Activated CD4-positive, alpha-beta T cell treated with anti-CD3 and anti-CD28 coated beads, Interleukin-10, Interleukin-2, amounts not matched to agents 100 ng/mL and 50 ng/mL, durations not matched to agents 16 hours and 8 hours (primary cell): ENCODE measurements at regions not wholly inside any gene's neighbourhood (a gene's known extent, or its start where the extent isn't known, plus 50 kb on each side); places are given as distances from the start of the nearest gene placed in this dataset.

Source experiments
- DNase-seq: peaks from one replicate; pipeline ENCODE4 v3.0.0-alpha.2; 2020

DNA sequence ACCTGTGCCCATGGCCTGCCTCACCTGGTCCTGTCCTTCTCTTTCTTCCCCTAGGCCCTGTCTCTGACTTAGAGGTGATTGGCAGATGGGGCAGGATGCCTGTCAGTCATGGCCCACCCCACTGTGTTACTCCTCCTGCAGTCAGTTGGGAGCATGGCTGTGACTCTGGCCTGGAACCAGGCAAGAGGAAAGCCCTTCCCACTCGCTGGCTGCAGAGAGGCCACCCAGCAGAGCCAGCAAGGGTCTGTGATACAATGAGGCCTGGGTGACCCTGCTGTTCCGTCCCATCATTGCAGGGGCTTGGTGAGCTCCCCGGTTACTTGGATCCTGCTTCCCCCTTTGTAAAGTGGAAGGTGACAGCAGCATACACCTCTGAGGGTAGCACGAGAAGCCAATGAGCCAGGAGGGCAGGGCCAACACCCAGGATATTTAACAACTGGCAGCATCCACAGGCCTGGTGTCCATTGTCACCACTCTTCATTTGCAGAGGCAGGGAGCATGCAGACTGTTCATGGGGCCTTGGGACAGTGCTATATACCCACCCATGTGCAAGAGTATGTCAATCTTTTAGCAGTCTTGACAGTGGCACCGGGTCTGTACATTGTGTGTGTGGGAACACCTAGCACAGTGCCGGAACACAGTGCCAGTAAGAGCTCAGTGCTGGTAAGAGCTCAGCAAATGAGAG, 191.0 kb upstream of the C1orf174 start:
- no peak for DNase-seq

DNA sequence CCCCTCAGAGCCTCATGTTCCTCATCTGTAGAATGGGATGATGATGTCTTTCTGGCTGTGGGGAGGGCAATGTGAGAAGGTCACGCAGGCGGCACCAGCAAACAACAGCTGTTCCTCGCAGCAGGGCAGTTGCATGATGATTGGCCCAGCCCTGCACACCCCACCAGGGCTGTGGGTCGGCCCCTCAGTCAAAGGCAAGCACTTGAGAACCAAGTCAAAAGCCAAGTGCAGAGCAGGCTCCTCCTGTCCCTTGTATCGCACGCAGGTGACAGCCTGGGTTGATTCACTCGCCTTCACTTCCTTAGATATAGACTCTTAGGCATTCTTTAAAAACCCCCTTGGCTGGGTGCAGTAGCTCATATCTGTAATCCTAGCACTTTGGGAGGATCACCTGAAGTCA, 191.9 kb upstream of the C1orf174 start:
- no peak for DNase-seq

DNA sequence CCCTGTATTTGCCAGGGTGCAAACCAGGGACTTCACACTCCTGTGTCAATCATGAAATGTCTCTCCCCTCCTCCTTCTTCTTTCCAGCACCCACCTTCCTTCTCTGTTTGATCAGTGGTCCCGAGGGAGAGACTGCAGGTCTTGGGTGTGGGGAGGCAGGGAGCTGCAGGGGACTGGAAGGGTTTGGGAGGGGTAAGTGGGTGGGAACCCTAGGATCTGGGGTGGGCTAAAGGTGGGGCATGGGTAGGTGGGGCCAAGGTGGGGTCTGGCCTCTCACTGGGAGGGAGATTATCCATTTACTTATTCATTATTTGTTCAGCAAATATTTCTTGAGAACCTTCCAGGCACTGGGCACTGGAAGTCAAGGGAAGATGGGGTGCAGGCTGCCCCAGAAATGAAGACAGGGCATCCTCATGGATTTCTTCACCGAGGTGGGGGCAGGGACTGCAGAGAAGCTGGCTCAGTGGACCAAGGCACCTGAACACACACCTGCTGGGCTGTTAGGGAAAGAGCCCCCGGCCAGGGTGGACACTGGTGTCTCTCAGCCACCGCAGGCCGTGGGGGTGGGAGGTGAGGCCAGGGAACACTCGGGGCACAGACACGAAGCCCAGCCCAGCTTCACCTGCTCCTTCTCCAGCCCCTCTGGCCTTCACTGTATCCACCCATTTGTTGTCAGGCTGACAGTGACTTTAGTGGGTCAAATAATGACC, 193.9 kb upstream of the C1orf174 start:
- DNase-seq: no peak

DNA sequence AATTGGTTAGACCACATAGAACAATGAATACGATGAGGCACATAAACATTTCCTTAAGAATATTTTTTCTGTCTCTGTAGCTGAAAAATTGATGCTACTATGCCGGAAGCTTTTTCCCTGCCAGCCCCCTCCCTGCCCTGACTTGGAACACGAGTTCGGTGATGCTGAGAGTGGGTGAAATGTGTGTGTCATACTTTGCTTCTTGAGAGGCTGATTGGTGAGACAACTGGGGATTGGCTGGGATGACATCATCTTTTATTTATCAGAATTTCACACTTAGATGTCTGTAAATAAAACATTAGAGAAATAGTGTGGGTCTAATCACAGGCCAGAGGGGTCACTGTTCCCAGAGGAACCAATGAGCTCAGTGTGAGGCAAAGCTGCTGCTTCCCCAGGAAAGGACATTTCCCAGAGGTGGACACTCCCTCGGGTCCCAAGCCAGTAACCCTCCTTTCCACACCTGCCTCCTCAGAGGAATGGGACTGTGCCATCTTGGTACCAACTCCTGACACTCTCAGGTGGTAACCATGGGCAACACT, 195.4 kb upstream of the C1orf174 start:
- no peak for DNase-seq

DNA sequence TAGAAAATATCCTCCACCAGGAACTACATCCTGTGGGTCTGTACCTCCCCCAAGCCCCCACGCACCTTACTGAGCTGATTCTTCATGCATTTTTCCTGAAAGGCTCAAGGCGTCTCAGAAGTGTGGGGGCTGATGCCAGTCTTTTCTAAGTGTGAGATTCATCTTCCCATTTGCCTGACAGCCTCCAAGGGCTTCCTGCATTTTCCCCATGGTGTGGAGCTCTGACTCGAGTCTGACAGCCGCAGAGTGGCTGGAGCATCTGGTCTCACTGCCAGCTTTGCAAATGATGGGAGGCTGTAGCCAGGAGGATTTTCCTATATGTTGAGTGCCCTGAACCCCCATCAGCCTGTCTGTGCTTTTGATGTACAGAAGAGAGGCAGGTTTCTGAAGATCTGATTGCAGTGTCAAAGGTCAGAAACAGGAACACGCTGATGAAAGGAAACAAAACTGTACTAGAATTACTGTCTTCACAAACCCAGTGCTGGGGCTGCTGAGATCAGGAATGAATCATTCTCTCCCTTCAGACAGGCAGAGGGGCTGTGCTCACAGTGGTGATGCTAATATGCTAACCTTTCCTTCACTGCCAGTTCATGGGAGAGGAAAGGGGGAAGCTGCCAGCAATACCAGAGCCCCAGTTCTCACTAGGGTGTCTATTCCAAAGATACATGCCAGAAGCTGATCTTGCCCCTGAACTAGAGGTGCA, 201.5 kb upstream of the C1orf174 start:
- DNase-seq: no peak

DNA sequence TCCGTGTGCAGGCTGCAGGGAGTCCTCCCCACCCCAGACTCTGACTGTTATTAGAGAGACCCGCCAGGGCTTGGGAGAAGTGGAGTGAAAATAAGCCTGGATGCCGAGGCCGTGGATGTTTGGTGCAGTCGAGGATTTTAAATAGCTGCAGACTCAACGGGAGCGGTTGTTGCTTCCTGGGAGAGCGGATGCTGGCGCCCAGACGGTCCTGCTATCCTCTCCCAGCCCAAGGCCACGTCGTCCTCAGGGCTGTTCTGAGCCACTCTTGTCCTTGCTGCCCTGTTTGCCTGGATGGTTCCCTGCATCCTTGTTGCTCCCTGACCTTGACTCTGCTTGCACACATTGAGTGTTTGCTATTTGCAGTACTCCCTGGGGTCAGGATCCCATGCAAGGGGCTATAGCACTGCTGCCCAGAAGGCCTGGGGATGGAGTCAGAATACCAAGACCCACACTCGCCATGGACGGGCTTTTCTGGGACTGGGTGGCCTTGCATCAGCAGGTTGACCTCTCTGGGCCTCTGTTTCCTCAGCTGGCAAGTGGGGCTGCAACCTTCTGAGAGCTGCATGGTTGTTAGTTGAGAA, 205.3 kb upstream of the C1orf174 start:
- no peak for DNase-seq

DNA sequence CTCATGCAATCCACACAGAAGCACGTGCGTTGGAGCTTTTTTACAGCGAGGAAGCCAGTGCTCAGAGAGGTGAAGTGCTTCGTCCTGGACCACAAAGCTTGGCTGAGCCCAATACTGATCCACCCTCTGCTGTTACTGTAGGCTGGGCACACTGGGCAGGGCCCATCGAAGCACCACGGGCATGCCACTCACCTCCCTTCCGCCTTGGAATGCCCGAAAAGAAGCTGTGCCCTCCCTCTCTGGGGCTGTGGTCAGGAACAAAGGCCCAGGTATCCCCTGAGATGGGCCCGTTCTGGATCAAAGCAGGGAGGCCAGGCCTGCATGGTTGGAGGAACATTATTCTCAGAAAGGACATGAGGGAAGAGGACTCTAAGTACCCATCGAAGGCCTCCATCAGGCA, 206.7 kb upstream of the C1orf174 start:
- no peak for DNase-seq

DNA sequence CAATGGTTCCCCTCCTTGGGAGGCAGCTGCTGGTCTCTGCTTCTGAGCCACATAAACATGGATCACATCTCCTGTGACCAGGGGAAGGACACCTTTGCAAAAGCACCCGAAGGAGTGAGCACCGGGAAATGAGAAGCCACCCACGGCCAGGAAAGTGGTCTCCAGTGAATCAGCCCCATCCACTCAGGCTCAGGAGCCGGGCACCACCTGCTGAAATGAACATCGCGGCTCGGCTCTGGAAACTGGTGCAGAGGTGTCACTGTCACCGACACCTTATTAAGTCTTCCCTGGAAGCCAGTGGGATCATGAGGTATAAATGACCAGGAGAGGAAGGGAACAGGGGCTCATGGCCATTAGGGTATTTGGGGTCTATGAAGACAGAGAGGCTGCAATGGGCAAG, 207.2 kb upstream of the C1orf174 start:
- no peak for DNase-seq

DNA sequence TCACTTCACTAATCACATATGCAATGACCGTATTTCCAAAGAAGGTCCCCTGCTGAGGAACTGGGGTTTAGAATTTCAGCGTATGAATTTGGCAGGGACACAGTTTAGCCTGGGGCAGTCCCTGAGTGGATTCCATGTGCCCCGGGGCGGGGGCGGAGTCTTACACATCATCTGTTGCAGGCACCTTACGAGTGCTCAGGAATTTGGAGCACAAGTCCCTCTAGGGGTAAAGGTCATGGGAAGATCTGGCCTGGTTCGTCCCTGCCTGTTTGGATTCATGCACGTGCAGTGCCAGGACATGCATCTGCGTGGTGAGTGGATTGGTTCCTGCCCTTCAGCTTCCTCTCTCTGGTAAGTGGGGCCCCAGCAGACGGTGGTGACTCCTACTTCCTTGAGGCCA, 208.3 kb upstream of the C1orf174 start:
- DNase-seq: no peak

DNA sequence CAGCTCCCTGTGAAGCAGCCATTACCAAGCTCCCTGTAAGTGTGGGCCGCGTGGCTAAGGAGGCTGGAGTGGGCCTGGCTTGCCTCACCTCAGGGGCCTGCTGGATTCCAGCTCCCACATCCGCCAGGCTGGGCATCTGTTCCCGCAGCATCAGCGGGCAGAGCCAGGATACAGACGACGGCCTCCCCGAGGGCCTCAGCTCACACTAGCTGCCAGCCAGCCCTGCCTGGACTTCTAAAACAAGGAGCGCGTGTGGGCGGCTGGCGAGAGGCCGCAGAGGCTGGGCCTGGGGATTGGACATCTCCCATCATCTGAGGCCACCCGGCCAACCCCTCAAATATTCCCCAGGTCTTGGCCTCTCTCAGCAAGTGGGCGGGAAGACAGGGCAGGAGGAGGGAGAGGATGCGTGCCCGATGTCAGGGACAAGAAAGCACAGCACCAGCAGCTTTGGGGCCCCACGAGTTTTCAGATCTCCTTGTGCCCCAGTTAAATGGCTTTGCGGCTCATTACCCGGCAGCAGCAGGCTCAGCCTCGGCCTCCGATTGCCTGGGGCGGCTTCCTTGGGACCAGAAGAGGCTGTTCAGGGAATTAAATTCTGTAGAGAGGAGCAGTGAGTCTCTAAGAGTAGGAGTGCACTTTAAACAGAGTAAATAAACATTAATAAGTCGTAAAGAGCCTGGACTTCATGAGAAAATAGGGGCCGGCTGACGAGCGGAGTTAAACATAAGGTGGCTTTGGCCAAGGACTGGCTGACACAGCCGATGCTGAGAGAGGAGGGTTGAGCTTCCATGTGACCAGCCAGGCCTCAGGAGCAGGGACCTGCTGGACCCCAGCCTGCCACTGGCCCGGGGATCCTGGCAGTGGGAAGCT, 208.9 kb upstream of the C1orf174 start:
- no peak for DNase-seq

DNA sequence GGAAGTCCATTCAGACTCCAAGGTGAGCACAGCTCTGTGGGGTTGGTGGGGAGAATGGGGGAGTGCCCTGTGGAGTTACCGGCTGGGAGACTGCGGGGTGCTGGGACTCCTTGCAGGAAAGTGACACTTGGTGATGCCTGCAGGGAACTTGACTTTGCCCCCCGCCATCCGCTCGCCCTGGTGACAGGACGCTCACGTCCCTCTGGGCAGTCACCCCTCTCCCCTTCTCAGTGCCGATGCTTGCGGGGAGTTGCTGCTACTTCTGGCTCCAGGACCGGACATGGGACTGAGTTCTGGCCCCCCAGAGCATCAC, 209.5 kb upstream of the C1orf174 start:
- no peak for DNase-seq

DNA sequence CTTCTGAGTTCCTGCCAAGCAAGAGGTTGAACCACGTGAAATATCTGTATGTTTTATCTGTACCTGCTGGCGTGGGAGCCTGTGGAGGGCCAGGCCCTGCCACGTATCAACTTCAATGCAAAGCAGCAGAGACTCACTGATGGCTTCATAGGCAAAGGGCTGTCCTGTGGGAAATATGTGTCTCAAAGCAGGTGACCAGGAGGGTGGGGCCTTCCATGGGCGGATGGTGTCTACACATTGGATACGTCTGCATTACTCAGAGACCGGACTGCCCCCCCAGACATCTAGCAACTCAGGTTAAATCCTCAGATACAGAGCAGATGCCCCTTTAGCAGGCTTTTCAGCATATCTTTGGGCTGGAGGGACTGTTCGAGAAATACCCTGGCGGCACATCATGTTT, 210.8 kb upstream of the C1orf174 start:
- no peak for DNase-seq

DNA sequence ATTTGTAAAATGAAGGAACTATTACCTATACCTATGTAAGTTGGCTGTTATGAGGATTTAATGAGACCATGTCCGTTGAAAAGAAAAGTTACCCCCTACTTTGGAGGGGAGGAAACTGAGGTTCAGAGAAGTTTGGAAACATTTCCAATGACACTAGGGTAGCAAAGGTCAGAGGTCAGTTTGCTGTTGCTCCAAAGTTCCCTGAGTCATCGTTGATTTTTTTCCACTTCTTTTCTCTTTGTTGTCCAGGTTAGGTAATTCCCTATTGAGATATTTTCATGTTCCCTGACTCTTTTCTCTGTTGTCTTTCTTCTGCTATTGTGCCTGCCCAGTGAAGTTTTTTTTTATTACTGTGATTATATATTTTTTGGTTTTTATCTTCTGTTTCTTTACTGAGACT, 213.8 kb upstream of the C1orf174 start:
- no peak for DNase-seq

DNA sequence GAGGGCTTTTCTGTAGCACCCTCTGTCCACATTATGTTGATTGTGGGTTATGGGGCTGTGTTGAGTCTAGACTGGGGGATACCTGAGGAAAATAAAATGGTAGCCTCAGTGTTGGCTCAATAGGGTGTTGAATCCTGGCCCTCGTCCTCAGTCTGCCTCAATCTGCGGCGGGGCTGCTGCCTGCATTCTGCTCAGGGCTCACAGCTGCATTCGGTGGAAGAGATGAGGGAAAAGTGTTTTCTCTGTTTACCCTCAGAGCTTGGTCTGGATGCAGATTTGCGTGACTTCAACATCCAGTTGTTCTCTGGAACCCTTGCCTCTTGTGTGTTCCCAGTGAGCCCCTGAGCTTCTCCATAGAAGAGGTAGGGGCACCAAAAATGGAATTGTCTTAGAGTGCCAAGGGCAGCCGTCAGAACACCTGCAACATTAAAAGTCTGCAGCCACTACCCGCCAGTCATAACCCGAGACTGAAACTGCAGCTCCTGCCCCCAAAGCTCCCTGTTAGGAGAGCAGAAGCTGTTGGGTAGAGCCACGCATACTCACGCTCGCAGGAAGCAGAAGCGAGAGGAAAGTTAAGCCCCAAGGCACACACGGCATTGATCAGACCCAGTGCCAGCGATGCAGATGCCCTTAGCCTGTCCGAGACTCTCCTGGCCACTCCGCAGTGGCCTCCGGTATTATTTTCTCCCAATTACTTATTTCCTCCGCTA, 215.3 kb upstream of the C1orf174 start:
- DNase-seq: no peak

DNA sequence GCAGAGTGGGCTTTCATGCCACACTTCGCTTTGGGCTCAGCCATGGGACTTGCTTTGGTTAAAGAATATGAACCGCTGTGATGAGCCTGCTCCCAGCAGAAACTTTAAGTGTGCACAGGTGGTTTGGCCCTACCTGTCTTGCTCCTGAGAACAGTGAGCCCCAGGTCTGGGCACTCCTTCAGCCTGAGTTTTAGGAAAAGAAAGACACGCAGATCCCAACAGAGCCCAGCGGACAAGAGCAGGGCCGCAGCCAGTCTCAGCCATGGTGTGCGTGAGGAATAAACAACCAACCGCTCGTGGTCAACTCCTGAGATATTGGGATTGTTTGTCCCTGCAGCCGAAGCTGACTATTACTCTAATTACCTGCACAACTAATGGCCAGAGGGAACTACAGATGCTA, 217.1 kb upstream of the C1orf174 start:
- DNase-seq: no peak

DNA sequence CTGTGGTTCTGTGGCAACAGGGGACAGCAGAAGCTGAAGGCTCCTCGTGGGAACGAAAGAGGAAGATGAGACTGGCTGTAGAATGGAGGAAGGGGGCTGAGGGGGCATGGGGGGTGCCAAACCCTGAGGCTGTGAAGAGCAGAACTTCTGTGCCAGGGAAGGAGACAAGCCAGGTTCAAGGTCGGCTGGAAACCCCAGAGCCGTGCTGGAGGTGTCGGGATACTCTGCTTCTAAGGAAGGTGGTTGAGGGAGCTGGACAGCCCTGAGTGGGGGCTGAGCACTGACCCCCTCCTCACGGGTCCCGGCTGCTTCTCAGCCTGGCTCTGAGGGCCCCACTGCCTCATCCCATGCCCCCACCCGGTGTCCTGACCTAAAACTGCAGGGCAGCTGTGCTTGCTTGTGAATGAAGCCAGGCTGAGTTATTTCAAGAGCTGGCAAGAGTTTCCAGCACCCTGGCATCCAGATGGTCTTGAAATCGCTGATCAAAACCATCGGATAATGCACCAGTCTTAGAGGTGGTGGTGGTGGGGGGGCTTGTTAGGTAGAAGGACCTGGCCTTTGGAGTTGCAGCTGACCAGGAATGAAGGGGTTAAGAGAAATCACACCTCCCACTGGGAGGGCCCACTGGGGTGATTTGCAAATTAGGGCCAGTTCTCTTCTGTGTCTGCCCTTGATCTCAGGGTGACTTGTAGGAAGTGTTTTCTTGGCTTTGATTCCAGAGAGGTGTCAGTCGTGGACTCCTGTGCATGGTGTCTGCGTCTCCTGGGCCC, 218.9 kb upstream of the C1orf174 start:
- DNase-seq: no peak

DNA sequence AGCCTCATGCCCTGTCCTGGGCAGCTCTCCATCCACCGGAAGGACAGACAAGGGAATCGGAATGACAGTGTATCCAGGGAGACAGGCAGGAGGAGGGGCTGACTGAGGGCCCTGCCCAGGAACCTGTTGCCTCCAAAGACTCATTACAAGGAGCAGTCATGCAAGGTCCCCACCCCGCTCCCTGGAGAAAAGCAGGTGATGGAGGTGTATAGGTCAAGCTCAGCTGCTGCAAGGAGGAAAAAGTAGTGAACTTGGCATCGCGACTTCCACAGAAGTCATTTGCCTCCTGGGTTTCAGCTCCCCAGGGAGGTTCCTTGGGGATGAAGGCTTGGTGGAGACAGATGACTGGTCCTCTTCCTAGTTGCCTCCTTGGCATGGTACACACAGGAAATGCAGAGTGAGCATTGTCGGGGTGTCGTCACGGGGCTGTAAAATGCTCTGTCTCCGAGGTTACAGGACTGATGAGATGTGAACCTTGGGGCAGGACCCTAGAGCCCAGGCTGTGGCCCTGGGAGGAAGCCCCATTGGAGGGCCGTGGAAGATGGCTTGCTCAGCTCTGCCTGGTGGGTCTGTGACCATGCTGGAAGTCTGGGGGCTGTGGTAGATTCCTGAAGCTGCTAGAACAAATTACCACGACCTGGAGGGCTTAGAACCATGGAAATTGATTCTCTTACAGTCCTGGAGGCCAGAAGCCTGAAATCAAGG, 219.6 kb upstream of the C1orf174 start:
- DNase-seq: no peak

DNA sequence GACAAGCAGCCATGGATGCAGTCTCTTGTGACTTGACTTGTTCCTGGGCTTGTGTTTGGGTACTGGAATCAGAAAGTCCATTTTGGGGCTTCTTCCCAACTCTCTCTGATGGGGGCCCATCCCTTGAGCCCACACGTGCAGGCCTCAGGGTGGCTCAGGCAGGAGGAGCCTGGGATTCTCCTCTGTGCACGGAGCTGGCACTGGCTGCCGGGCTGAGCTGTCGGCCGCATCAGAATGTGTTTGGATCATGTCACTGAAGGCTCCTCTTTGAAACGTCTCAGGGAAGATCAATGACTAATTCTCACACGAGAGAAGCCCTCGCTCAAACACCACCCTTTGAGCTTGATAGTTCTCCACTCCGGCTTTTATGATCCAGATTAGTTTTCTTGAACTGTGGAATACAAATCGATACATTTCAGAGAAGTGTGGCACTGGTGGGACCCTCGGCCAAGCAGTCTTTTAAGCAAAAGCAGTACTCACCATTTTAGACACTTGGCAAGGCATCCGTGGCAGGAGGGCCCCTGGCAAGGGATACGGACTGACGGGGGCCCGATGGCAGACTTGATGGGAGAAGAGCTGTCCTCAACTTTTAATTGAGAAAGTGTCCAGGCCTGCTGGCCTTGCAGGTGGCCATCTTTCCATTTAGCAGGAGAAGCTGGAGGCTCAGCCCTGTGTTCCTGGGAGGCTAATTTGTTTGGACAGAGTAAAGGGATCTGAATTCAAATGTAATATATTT, 220.7 kb upstream of the C1orf174 start:
- DNase-seq: no peak

DNA sequence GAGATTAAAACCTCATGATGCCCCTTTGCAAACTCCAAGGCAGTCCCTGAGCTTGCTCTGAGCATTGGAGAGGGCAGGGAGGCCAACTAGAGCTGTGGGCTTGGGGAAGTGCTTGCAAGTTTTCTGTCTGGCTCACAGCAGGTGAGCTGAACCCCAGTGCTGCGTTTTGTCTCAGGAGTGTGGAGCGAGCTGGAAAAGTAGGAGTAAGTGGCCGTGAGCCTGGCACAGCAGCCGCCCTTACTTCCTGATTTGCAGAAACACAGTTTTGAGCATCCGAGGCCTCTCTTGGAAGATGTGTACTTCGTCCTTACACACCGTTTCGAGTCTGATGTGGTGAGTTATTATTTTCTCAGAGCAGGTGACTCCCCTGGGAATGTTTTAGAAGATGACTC, 221.2 kb upstream of the C1orf174 start:
- no peak for DNase-seq
